HG03103 (cell line): ENCODE measurements at regions not wholly inside any gene's neighbourhood (a gene's known extent, or its start where the extent isn't known, plus 50 kb on each side); places are given as distances from the start of the nearest gene placed in this dataset.
"Not testable (repeated sequence)": the region's sequence is repeated elsewhere in the genome, so short reads cannot be mapped to it uniquely, and the experiment has no call there.

Source experiments
- ATAC-seq: cut with Tn5 transposase; IDR thresholded peaks from one replicate; pipeline ENCODE4 v1.9.1; 2021; ENCODE audit warnings: low read depth; ENCODE audit not compliant: unreplicated experiment

- no peak for ATAC-seq
Measured at GRCh38 chr4:79748835-79749234, 324.2 kb downstream of the ANTXR2 start.

GRCh38 chr4:79747252-79747651 is 325.8 kb downstream of the ANTXR2 start:
- no peak for ATAC-seq

- no peak for ATAC-seq
Measured at GRCh38 chr4:79743014-79743413, 330.0 kb downstream of the ANTXR2 start.

GRCh38 chr4:79739912-79740311 is 331.9 kb upstream of the GK2 start:
- ATAC-seq, result no peak

- ATAC-seq, result no peak
Measured at GRCh38 chr4:79723507-79723906, 315.5 kb upstream of the GK2 start.

- ATAC-seq, result no peak
Measured at GRCh38 chr4:79700356-79700755, 292.3 kb upstream of the GK2 start.

- ATAC-seq, result no peak
Measured at GRCh38 chr4:79697444-79697843, 289.4 kb upstream of the GK2 start.

- not testable (repeated sequence) for ATAC-seq
Measured at GRCh38 chr4:79696534-79696933, 288.5 kb upstream of the GK2 start.

GRCh38 chr4:79695848-79696247 is 287.8 kb upstream of the GK2 start:
- no peak for ATAC-seq

- no peak for ATAC-seq
Measured at GRCh38 chr4:79689740-79690139, 281.7 kb upstream of the GK2 start.

GRCh38 chr4:79688691-79689090 is 280.7 kb upstream of the GK2 start:
- ATAC-seq, result no peak

- no peak for ATAC-seq
Measured at GRCh38 chr4:79687006-79687405, 279.0 kb upstream of the GK2 start.

GRCh38 chr4:79685542-79685941 is 277.5 kb upstream of the GK2 start:
- no peak for ATAC-seq

- no peak for ATAC-seq
Measured at GRCh38 chr4:79684516-79684915, 276.5 kb upstream of the GK2 start.

- no peak for ATAC-seq
Measured at GRCh38 chr4:79682801-79683530, 274.9 kb upstream of the GK2 start.

- ATAC-seq, result no peak
Measured at GRCh38 chr4:79682161-79682560, 274.1 kb upstream of the GK2 start.

GRCh38 chr4:79679859-79680258 is 271.8 kb upstream of the GK2 start:
- ATAC-seq, result no peak

- ATAC-seq, result no peak
Measured at GRCh38 chr4:79678472-79679202, 270.6 kb upstream of the GK2 start.

GRCh38 chr4:79676705-79677104 is 268.7 kb upstream of the GK2 start:
- ATAC-seq, result no peak

GRCh38 chr4:79674906-79675305 is 266.9 kb upstream of the GK2 start:
- ATAC-seq, result not testable (repeated sequence)

GRCh38 chr4:79673898-79674297 is 265.9 kb upstream of the GK2 start:
- ATAC-seq, result no peak

GRCh38 chr4:79673377-79673776 is 265.3 kb upstream of the GK2 start:
- ATAC-seq, result no peak
